GM12872 (cell line): ENCODE measurements at regions not wholly inside any gene's neighbourhood (a gene's known extent, or its start where the extent isn't known, plus 50 kb on each side); places are given as distances from the start of the nearest gene placed in this dataset.

Source experiments
- CTCF ChIP-seq: IDR thresholded peaks from 3 replicates; pipeline ENCODE4 v1.5.1; 2011; ENCODE audit warnings: low read depth, mild to moderate bottlenecking, low read length, moderate library complexity; ENCODE audit not compliant: insufficient read depth

GRCh38 chr1:196160066-196160795 lies 448.0 kb downstream of the KCNT2 start:
- no peak for TF ChIP-seq CTCF

- TF ChIP-seq CTCF: no peak
Measured at GRCh38 chr1:196155586-196155985, 452.7 kb downstream of the KCNT2 start.

- no peak for TF ChIP-seq CTCF
Measured at GRCh38 chr1:196152975-196153374, 455.3 kb downstream of the KCNT2 start.

GRCh38 chr1:196152086-196152485 lies 456.2 kb downstream of the KCNT2 start:
- TF ChIP-seq CTCF: no peak

- peak; percentile 43; the same call in 2 of the 3 replicates for TF ChIP-seq CTCF
Measured at GRCh38 chr1:196148367-196148970, 459.8 kb downstream of the KCNT2 start.

- no peak for TF ChIP-seq CTCF
Measured at GRCh38 chr1:196147530-196147929, 460.7 kb downstream of the KCNT2 start.

GRCh38 chr1:196144588-196144987 lies 463.7 kb downstream of the KCNT2 start:
- TF ChIP-seq CTCF: no peak
